Activated CD4-positive, alpha-beta T cell treated with anti-CD3 and anti-CD28 coated beads, Interleukin-2, amount 10 ng/mL, durations not matched to agents 24 days and 14 days (primary cell): ENCODE measurements at regions not wholly inside any gene's neighbourhood (a gene's known extent, or its start where the extent isn't known, plus 50 kb on each side); places are given as distances from the start of the nearest gene placed in this dataset.

Experiments used
- DNase-seq: peaks from one replicate; pipeline ENCODE4 v3.0.0; 2022
- H3K27ac Mint-ChIP-seq: one replicate; pipeline ENCODE4 v1.8.0; 2022; ENCODE audit warnings: mild to moderate bottlenecking, mixed read lengths
- H3K27me3 Mint-ChIP-seq: one replicate; pipeline ENCODE4 v1.8.0; 2022; ENCODE audit warnings: mixed read lengths
- H3K36me3 Mint-ChIP-seq: one replicate; pipeline ENCODE4 v1.8.0; 2022; ENCODE audit warnings: low read depth, mild to moderate bottlenecking, mixed read lengths
- H3K4me1 Mint-ChIP-seq: one replicate; pipeline ENCODE4 v1.8.0; 2021; ENCODE audit warnings: mixed read lengths
- H3K4me3 Mint-ChIP-seq: one replicate; pipeline ENCODE4 v1.8.0; 2022; ENCODE audit warnings: mild to moderate bottlenecking, moderate library complexity, mixed read lengths
- H3K9me3 Mint-ChIP-seq: one replicate; pipeline ENCODE4 v1.8.0; 2021; ENCODE audit warnings: mixed read lengths
- intact Hi-C: fragments of 100-400 bp; cut with micrococcal nuclease; formaldehyde crosslinking; loops from one replicate; pipeline ENCODE4 v1.15.1; 2023

DNA sequence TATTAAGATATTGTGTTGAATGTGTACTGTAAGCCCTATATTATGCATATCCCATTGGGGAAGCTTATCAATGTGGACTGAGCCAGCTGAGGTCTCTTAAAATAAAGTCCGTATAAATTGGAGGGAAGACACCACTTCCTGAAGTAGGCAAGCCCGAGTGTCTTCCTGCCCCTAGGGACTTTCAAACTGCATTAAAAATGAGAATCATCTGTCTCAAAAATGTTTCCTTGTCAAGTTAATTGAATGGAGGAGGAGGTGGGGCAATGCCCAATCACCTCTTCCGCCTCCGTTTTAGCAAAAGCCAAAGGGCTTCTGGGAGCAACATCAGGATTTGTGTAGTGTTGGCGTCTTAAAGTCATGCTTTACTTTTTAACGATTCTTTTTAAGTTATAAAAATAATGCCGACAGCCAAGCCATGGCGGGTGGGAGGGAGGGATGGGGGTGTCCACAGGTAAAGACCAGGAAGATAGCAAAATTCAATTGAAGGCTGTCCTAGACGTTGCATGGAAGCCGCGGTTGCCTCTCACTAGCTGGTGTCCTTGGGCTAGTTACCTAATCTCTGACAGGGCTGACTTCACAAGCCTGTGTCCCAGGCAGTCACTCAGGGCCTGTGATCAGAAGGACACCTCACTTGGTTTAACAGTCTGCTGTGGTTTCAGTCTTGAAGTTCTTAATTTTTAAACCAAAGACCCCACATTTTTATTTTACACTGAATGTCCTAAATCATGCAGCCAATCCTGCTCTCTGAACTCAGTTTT lies 524.9 kb upstream of the PROK2 start:
- Mint-ChIP-seq H3K27me3 (no peaks in the 10 kb centered on the region), H3K36me3 (no peaks in the 10 kb centered on the region), H3K9me3 (peaks cover 3% of the 10 kb centered on the region), H3K4me3 (peak overlapping the region; percentile 72), H3K27ac (peak overlapping the region; percentile 89), H3K4me1 (peaks cover 17% of the 10 kb centered on the region)
- no peak for DNase-seq
- intact Hi-C loops, result no loop called here

DNA sequence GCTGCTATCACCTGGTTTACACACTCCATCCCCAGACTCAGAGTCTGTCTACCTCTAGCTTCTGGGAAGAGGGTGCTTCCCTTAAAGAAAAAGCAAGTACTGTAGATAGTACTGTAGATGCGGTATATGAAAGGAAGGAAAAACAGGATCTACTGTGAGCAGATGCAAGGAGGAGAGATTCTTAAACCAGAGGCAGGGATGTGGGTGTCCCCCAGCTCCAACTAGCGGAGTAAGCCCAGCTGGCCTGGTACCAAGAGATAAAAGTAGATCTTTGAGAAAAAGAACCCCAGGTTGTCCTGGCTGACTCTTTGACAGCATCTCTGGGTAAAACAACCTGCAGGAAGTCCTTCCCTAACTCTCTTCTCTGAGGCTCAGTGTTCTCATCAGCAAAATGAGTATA lies 523.7 kb upstream of the PROK2 start:
- peaks cover 17% of the 10 kb centered on the region for H3K4me1 Mint-ChIP-seq
- no peaks in the 10 kb centered on the region for H3K36me3 Mint-ChIP-seq
- no peak for DNase-seq
- H3K9me3 Mint-ChIP-seq, result no peaks in the 10 kb centered on the region
- no peak overlapping the region for H3K27ac Mint-ChIP-seq
- no peaks in the 10 kb centered on the region for H3K27me3 Mint-ChIP-seq
- intact Hi-C loops, result no loop called here
- H3K4me3 Mint-ChIP-seq, result no peak overlapping the region

DNA sequence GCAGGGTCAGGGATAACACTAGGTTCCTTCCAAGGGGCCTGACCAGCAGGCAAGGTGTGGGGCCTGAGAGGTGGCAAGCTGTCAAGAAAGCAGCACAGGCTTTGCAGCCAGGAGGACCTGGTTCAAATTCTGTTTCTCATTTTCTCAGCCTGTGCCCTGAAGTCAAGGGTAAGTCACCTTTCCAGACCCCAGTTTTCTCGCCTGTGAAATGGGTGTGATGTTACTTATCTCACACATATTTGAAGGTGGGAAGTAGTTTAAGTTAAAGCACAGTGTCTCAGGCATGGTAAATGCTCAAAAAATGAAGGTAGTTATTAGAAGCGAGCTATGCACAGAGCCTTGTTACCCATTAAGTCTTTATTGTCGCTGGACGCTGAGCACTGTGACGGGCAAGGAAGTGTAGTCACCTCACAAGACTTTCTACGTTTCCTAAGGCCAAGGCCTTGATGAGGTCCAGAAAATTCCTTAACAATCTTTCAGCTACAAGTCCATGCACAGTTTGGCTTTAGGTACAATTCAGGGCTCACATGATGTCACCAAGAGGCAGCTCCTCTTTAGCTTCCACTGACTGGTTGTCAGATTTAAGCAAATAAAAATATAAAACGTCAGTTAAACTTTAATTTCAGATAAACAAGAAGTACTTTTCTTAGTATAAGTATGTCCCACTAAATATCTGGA lies 522.6 kb upstream of the PROK2 start:
- Mint-ChIP-seq H3K4me1 (peaks cover 17% of the 10 kb centered on the region), H3K27ac (no peak overlapping the region), H3K36me3 (no peaks in the 10 kb centered on the region), H3K27me3 (no peaks in the 10 kb centered on the region), H3K4me3 (no peak overlapping the region), H3K9me3 (no peaks in the 10 kb centered on the region)
- intact Hi-C loops, result no loop called here
- no peak for DNase-seq

DNA sequence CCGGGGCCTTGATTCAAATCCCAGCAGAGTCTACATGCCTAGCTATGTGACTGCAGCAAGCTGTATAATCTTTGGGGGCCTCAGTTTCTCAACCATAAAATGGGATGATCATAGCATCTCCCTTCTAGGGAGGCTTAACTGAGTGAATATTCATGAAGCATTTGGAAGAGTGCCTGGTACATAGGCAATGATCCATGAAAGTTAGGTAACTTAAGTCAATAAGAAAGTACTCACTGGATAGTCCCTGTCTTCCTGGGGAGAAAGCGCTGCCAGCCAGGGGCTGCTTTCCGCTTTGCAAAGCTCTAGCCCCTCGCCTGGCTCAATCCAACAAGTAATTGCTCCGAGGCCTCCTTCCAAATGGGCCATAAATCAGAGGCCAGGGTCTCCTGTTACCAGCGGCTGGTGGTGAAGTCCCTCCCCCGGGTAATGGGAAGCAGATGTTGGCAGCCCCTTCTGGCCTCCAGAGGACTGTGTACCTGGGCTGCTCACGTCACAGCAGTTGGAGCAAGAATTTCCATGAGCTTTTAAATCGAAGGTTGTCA lies 521.9 kb upstream of the PROK2 start:
- Mint-ChIP-seq H3K4me3 (no peak overlapping the region), H3K4me1 (peaks cover 14% of the 10 kb centered on the region), H3K9me3 (no peaks in the 10 kb centered on the region), H3K27ac (no peak overlapping the region), H3K36me3 (peaks cover 3% of the 10 kb centered on the region), H3K27me3 (no peaks in the 10 kb centered on the region)
- intact Hi-C loops, result no loop called here
- no peak for DNase-seq

DNA sequence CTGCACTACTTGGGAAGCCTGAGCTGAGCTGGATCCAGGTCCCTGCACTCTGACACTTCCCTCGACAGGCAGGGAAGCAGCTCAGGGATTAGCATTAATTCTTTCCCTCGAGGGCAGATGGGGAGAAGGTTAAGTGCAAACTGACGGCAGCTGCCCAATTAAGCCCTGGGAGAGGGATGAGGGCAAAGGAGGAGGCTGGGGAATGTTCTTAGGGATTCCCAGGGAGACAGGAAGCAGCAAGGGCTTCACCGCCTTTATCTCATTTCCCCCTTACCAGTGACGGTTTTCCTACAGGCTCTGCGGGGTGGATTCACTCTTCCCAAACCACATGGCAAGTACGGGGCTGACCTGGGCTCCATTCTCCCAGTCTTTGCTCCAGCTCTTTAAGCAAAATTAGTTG lies 519.0 kb upstream of the PROK2 start:
- no peaks in the 10 kb centered on the region for H3K27me3 Mint-ChIP-seq
- no peaks in the 10 kb centered on the region for H3K4me1 Mint-ChIP-seq
- peaks cover 3% of the 10 kb centered on the region for H3K36me3 Mint-ChIP-seq
- H3K27ac Mint-ChIP-seq, result no peak overlapping the region
- no peak for DNase-seq
- peaks cover 4% of the 10 kb centered on the region for H3K9me3 Mint-ChIP-seq
- intact Hi-C loops, result no loop called here
- H3K4me3 Mint-ChIP-seq, result no peak overlapping the region

- H3K36me3 Mint-ChIP-seq, result peaks cover 3% of the 10 kb centered on the region
- no peak for DNase-seq
Observed at GRCh38 chr3:72301779-72302178, 516.8 kb upstream of the PROK2 start.

GRCh38 chr3:72300621-72301020 lies 515.7 kb upstream of the PROK2 start:
- Mint-ChIP-seq H3K9me3 (peaks cover 4% of the 10 kb centered on the region), H3K4me3 (no peak overlapping the region), H3K27me3 (no peaks in the 10 kb centered on the region), H3K4me1 (no peaks in the 10 kb centered on the region), H3K36me3 (peaks cover 3% of the 10 kb centered on the region), H3K27ac (no peak overlapping the region)
- intact Hi-C loops, result no loop called here
- no peak for DNase-seq

More at GRCh38 chr3:72301779-72302178, 516.8 kb upstream of the PROK2 start:
- H3K4me1 Mint-ChIP-seq, result no peaks in the 10 kb centered on the region
- no peak overlapping the region for H3K27ac Mint-ChIP-seq
- no peaks in the 10 kb centered on the region for H3K27me3 Mint-ChIP-seq
- H3K4me3 Mint-ChIP-seq, result no peak overlapping the region
- H3K9me3 Mint-ChIP-seq, result peaks cover 4% of the 10 kb centered on the region
- intact Hi-C loops, result no loop called here

DNA sequence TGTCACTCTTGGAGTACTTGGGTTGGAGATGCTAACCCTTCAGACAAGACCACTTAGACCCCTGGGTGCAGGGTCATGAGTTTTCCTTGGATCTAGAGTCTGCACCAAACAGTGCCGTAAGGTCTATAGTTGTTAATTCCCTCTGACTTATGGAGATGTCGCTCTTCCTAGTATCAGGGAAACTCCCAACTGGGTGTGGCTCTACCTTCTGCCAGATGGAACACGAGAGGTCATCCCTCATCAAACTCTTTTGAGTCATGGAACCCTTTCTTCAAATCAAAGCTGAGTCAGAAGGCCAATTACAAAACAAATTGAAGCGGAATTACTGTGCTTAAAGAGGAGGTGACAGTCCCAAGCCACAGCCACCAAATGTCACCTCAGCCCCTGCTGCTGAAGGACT lies 514.9 kb upstream of the PROK2 start:
- Mint-ChIP-seq H3K4me1 (no peaks in the 10 kb centered on the region), H3K36me3 (peaks cover 3% of the 10 kb centered on the region), H3K4me3 (no peak overlapping the region), H3K27ac (no peak overlapping the region), H3K27me3 (no peaks in the 10 kb centered on the region), H3K9me3 (peaks cover 4% of the 10 kb centered on the region)
- no peak for DNase-seq
- intact Hi-C loops, result no loop called here

- intact Hi-C loops, result no loop called here
- peaks cover 4% of the 10 kb centered on the region for H3K9me3 Mint-ChIP-seq
- no peak for DNase-seq
- H3K27ac Mint-ChIP-seq, result no peak overlapping the region
- H3K4me1 Mint-ChIP-seq, result no peaks in the 10 kb centered on the region
- peaks cover 3% of the 10 kb centered on the region for H3K36me3 Mint-ChIP-seq
- no peaks in the 10 kb centered on the region for H3K27me3 Mint-ChIP-seq
- no peak overlapping the region for H3K4me3 Mint-ChIP-seq
Observed at GRCh38 chr3:72299321-72299802, 514.4 kb upstream of the PROK2 start.

DNA sequence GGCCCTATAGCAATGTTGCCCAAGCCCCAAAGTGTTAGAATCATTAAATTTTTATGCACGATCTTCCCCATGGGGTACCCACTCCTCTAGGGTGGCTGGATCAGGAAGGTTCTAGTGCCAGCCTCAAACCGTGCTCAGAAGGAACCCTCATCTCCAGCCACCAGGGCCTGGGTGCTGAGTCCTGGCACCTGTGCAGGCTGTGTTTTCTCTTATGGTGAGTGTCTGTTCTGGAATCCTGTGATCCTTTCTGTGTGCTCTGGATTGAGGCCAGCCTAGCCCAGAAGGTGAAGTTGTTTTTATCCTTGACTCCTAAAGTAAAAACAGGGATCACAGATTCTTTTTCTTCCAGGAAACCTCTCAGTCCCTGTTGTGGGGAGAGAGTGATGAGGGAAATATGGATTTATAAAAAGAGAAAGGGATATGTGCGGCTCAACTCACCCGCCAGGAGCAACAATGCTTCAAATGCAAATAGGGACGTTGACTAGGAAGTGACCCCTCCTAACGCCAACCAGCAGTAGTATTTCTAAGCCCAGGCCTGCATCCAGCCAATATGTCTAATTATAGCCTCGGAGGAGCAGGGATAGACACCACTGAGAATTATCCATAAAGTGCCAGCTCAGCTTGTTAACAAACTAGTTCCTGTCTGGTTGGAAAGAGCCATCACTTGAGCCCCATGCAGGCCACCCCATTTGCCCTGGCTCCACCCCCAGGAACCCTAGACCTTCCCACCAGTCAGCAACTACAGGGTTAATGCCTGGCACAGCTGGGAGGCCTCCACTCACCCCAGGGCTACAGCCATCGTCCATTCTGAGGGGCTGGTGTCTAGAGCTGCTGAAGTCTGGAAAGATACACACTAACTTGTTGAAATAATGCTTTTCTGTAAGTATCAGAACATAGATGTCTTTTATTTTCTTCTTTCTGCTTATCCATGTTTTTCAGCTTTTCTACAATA lies 513.5 kb upstream of the PROK2 start:
- Mint-ChIP-seq H3K27ac (no peak overlapping the region), H3K36me3 (peaks cover 3% of the 10 kb centered on the region), H3K4me1 (no peaks in the 10 kb centered on the region), H3K9me3 (peaks cover 4% of the 10 kb centered on the region), H3K27me3 (no peaks in the 10 kb centered on the region), H3K4me3 (no peak overlapping the region)
- DNase-seq, result no peak
- intact Hi-C loops, result no loop called here

- intact Hi-C loops, result no loop called here
- H3K4me3 Mint-ChIP-seq, result no peak overlapping the region
- H3K9me3 Mint-ChIP-seq, result peaks cover 4% of the 10 kb centered on the region
- H3K27ac Mint-ChIP-seq, result no peak overlapping the region
- H3K27me3 Mint-ChIP-seq, result no peaks in the 10 kb centered on the region
- H3K36me3 Mint-ChIP-seq, result peaks cover 3% of the 10 kb centered on the region
- DNase-seq, result no peak
- H3K4me1 Mint-ChIP-seq, result no peaks in the 10 kb centered on the region
Observed at GRCh38 chr3:72297481-72297880, 512.5 kb upstream of the PROK2 start.

DNA sequence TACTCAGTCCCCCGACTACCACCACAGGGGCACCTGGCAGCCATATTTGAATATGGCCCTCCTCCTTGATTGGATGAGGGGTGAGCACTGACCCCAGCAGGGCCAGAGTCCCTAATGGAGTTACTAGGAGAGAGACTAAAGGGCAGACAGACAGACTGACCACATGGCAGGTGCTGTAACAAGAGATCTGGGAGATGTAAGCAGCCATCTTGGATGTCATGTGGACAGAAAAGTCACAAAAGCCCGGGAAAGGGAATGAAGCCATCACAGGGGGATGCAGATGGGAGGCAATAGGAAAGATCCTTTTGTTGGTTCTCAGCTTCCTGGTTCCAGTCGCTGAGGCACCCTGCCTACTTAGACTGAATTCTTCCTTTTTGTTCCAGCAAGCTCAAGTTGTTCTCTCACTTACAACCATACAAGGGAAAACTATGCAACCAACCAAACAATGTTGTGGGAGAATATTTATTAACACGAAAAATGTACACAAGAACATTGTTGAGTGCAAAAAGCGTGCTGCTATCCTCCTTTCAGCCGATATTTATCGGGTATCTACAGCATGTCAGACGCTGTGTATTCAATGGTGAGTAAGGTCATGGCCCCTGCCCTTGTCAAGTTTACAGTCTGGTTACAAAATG lies 511.6 kb upstream of the PROK2 start:
- no peak for DNase-seq
- Mint-ChIP-seq H3K27ac (no peak overlapping the region), H3K36me3 (no peaks in the 10 kb centered on the region), H3K9me3 (peaks cover 4% of the 10 kb centered on the region), H3K4me1 (no peaks in the 10 kb centered on the region), H3K4me3 (no peak overlapping the region), H3K27me3 (peaks cover 5% of the 10 kb centered on the region)
- intact Hi-C loops, result no loop called here

DNA sequence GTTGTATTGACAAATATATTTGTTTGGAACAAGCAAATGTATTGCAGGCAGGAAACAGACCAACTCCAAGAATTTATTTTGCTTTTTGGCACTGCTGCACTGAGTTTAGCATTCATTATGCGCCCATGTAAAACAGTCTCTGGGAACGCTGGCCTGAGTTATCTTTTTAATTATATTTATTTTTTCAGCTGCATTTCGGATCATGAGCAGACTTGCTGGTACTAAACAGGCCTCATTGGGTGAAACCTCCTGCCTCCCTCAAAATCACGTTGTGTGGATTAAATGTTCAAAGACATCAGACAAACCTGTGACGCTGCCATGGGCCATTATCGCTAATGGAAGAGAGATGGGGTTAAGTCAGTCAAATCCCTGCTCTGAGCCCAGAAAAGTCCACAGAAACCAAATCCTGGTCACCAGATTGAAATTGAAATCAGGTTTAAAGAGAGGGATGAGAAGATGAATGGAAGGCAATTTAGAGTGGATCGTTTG lies 511.1 kb upstream of the PROK2 start:
- intact Hi-C loops, result no loop called here
- Mint-ChIP-seq H3K36me3 (no peaks in the 10 kb centered on the region), H3K27ac (no peak overlapping the region), H3K4me1 (no peaks in the 10 kb centered on the region), H3K27me3 (peaks cover 5% of the 10 kb centered on the region), H3K4me3 (no peak overlapping the region), H3K9me3 (peaks cover 4% of the 10 kb centered on the region)
- DNase-seq, result no peak
